Neural progenitor cell (in vitro differentiated cells): ENCODE measurements at regions not wholly inside any gene's neighbourhood (a gene's known extent, or its start where the extent isn't known, plus 50 kb on each side); places are given as distances from the start of the nearest gene placed in this dataset.

Experiments
- DNase-seq: peaks from one replicate; pipeline ENCODE4 v3.0.0-alpha.2; 2016; ENCODE audit warnings: low spot score
- H2AFZ ChIP-seq: fragments of 200-600 bp; sonication (generic); replicated peaks from 2 replicates; pipeline ENCODE4 v1.6.1; 2016; ENCODE audit warnings: antibody characterized with exemption
- H3F3A ChIP-seq: fragments of 200-600 bp; sonication (generic); 2 replicates; pipeline ENCODE4 v1.6.1; 2016; ENCODE audit warnings: antibody characterized with exemption, low read depth
- H3K27ac ChIP-seq: fragments of 200-600 bp; sonication (generic); 2 replicates; pipeline ENCODE4 v1.5.1; 2016; ENCODE audit warnings: mild to moderate bottlenecking
- H3K27me3 ChIP-seq: fragments of 200-600 bp; sonication (generic); 2 replicates; pipeline ENCODE4 v1.6.1; 2016; ENCODE audit warnings: mild to moderate bottlenecking, moderate library complexity
- H3K36me3 ChIP-seq: fragments of 200-600 bp; sonication (generic); 2 replicates; pipeline ENCODE4 v1.5.1; 2016
- H3K4me1 ChIP-seq: fragments of 200-600 bp; sonication (generic); 2 replicates; pipeline ENCODE4 v1.6.1; 2016; ENCODE audit warnings: mixed run types
- H3K4me2 ChIP-seq: fragments of 200-600 bp; sonication (generic); 2 replicates; pipeline ENCODE4 v1.6.1; 2016
- H3K4me3 ChIP-seq: fragments of 200-600 bp; sonication (generic); 2 replicates; pipeline ENCODE4 v1.5.1; 2016
- H3K79me2 ChIP-seq: fragments of 200-600 bp; sonication (generic); 2 replicates; pipeline ENCODE4 v1.6.1; 2016; ENCODE audit warnings: low read depth
- H3K9ac ChIP-seq: fragments of 200-600 bp; sonication (generic); 2 replicates; pipeline ENCODE4 v1.6.1; 2016
- H3K9me3 ChIP-seq: fragments of 200-600 bp; sonication (generic); 2 replicates; pipeline ENCODE4 v1.5.1; 2016; ENCODE audit warnings: low read depth
- H4K20me1 ChIP-seq: fragments of 200-600 bp; sonication (generic); 2 replicates; pipeline ENCODE4 v1.6.1; 2016; ENCODE audit warnings: low read depth
- H3K27ac Mint-ChIP-seq: 3 replicates; pipeline ENCODE4 v1.8.0; 2021; ENCODE audit warnings: mixed read lengths
- H3K27me3 Mint-ChIP-seq: 2 replicates; pipeline ENCODE4 v1.8.0; 2022; ENCODE audit warnings: low read depth, mild to moderate bottlenecking, inconsistent platforms, moderate library complexity, mixed read lengths; ENCODE audit not compliant: insufficient read depth
- H3K36me3 Mint-ChIP-seq: 3 replicates; pipeline ENCODE4 v1.8.0; 2021; ENCODE audit warnings: mixed read lengths
- H3K4me1 Mint-ChIP-seq: 3 replicates; pipeline ENCODE4 v1.8.0; 2021; ENCODE audit warnings: mixed read lengths
- H3K4me3 Mint-ChIP-seq: 3 replicates; pipeline ENCODE4 v1.8.0; 2021; ENCODE audit warnings: mild to moderate bottlenecking, moderate library complexity, mixed read lengths
- H3K9me3 Mint-ChIP-seq: 3 replicates; pipeline ENCODE4 v1.8.0; 2020; ENCODE audit warnings: mixed read lengths
- EZH2 ChIP-seq: fragments of 200-600 bp; sonication (generic); IDR thresholded peaks from 2 replicates; pipeline ENCODE4 v1.6.1; 2017; ENCODE audit warnings: antibody characterized with exemption, mild to moderate bottlenecking, moderate library complexity
- EZH2phosphoT487 ChIP-seq: fragments of 200-600 bp; sonication (generic); IDR thresholded peaks from 2 replicates; pipeline ENCODE4 v1.6.1; 2017; ENCODE audit warnings: antibody characterized with exemption
- TF ChIP-seq, protein P1 (sequence below): fragments of 200-600 bp; sonication (generic); IDR thresholded peaks from 2 replicates; pipeline ENCODE4 v1.5.1; 2017; ENCODE audit warnings: antibody characterized with exemption, mild to moderate bottlenecking

DNA sequence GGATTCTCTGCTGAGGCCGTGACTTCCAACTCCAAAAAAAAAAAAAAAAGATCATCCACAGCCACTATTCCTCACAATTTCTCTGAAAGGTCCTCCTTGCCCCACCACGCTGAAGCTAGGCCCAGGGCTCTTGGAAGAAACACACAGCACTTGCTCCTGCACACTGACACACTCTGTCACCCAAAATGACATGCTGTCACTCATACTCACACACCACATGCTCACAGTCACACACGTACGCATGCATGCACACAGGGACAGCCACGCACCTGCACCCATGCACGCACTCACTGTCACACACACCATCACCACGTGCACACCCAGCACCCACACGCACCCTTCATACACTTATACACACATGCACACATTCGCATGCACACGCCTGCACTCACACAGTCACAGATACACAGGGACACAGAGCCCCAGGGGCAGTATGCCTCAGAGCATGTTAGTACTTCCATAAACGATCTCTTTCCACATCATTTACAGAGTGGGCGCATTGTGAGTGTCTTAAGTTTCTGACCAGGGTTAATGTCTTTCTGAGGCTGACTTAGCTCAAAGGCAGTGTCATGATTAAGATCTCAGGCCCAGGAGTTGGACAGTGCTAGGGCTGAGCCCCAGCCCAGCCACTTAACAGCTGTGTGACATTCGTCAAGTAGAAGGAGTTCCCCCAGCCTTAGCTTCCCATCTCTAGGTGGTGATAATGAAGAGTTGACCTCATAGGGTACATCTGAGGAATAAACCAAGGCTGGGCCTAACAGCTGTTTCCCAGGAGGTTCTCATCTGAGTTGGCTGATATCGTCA lies 93.4 kb downstream of the GLI2 start:
- no peak overlapping the region for H3K27ac ChIP-seq
- H3K4me3 ChIP-seq, result no peak overlapping the region
- peaks cover 29% of the 10 kb centered on the region for H3K79me2 ChIP-seq
- no peaks in the 10 kb centered on the region for H3K36me3 ChIP-seq
- Mint-ChIP-seq H3K4me1 (peaks cover 33% of the 10 kb centered on the region), H3K27ac (no peak overlapping the region), H3K36me3 (peaks cover 6% of the 10 kb centered on the region), H3K27me3 (peaks cover 11% of the 10 kb centered on the region), H3K4me3 (no peak overlapping the region), H3K9me3 (no peaks in the 10 kb centered on the region)
- no peak for TF ChIP-seq EZH2phosphoT487
- TF ChIP-seq, protein P1, sequence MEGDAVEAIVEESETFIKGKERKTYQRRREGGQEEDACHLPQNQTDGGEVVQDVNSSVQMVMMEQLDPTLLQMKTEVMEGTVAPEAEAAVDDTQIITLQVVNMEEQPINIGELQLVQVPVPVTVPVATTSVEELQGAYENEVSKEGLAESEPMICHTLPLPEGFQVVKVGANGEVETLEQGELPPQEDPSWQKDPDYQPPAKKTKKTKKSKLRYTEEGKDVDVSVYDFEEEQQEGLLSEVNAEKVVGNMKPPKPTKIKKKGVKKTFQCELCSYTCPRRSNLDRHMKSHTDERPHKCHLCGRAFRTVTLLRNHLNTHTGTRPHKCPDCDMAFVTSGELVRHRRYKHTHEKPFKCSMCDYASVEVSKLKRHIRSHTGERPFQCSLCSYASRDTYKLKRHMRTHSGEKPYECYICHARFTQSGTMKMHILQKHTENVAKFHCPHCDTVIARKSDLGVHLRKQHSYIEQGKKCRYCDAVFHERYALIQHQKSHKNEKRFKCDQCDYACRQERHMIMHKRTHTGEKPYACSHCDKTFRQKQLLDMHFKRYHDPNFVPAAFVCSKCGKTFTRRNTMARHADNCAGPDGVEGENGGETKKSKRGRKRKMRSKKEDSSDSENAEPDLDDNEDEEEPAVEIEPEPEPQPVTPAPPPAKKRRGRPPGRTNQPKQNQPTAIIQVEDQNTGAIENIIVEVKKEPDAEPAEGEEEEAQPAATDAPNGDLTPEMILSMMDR, result no peak
- TF ChIP-seq EZH2, result no peak
- peaks cover 6% of the 10 kb centered on the region for H3K4me1 ChIP-seq
- H3F3A ChIP-seq, result peaks cover 3% of the 10 kb centered on the region
- H3K9ac ChIP-seq, result no peak overlapping the region
- peaks cover 100% of the 10 kb centered on the region for H4K20me1 ChIP-seq
- no peaks in the 10 kb centered on the region for H3K9me3 ChIP-seq
- H2AFZ ChIP-seq, result no peak overlapping the region
- H3K27me3 ChIP-seq, result no peaks in the 10 kb centered on the region
- no peak for DNase-seq
- no peak overlapping the region for H3K4me2 ChIP-seq

GRCh38 chr2:120829633-120830025 lies 94.0 kb downstream of the GLI2 start:
- H3K36me3 ChIP-seq, result no peaks in the 10 kb centered on the region
- Mint-ChIP-seq H3K27ac (no peak overlapping the region), H3K4me3 (no peak overlapping the region), H3K27me3 (peaks cover 11% of the 10 kb centered on the region), H3K4me1 (peaks cover 37% of the 10 kb centered on the region), H3K9me3 (no peaks in the 10 kb centered on the region), H3K36me3 (peaks cover 8% of the 10 kb centered on the region)
- H2AFZ ChIP-seq, result no peak overlapping the region
- TF ChIP-seq EZH2phosphoT487 (no peak), EZH2 (no peak)
- TF ChIP-seq, protein P1, result no peak
- H3F3A ChIP-seq, result peaks cover 7% of the 10 kb centered on the region
- peaks cover 12% of the 10 kb centered on the region for H3K4me1 ChIP-seq
- H3K9ac ChIP-seq, result no peak overlapping the region
- H3K79me2 ChIP-seq, result peaks cover 34% of the 10 kb centered on the region
- no peak for DNase-seq
- H3K27me3 ChIP-seq, result no peaks in the 10 kb centered on the region
- no peak overlapping the region for H3K4me3 ChIP-seq
- H3K4me2 ChIP-seq, result no peak overlapping the region
- peaks cover 100% of the 10 kb centered on the region for H4K20me1 ChIP-seq
- H3K27ac ChIP-seq, result no peak overlapping the region
- no peaks in the 10 kb centered on the region for H3K9me3 ChIP-seq

GRCh38 chr2:120830096-120830830 lies 94.6 kb downstream of the GLI2 start:
- peaks cover 8% of the 10 kb centered on the region for H3K36me3 Mint-ChIP-seq
- Histone ChIP-seq H3K36me3 (no peaks in the 10 kb centered on the region), H3K4me1 (peaks cover 18% of the 10 kb centered on the region), H3K27ac (no peak overlapping the region), H3K27me3 (no peaks in the 10 kb centered on the region), H2AFZ (no peak overlapping the region), H3K79me2 (peaks cover 39% of the 10 kb centered on the region), H3K4me2 (no peak overlapping the region), H3F3A (peaks cover 13% of the 10 kb centered on the region), H3K9ac (no peak overlapping the region), H3K9me3 (no peaks in the 10 kb centered on the region), H3K4me3 (no peak overlapping the region), H4K20me1 (peaks cover 100% of the 10 kb centered on the region)
- no peak for DNase-seq
- H3K4me3 Mint-ChIP-seq, result no peak overlapping the region
- peaks cover 41% of the 10 kb centered on the region for H3K4me1 Mint-ChIP-seq
- peaks cover 11% of the 10 kb centered on the region for H3K27me3 Mint-ChIP-seq
- peak overlapping the region; percentile 10 for H3K27ac Mint-ChIP-seq
- no peaks in the 10 kb centered on the region for H3K9me3 Mint-ChIP-seq
- TF ChIP-seq EZH2phosphoT487 (no peak), EZH2 (no peak)
- TF ChIP-seq, protein P1, result no peak
